K562 (cell line): ENCODE measurements at regions not wholly inside any gene's neighbourhood (a gene's known extent, or its start where the extent isn't known, plus 50 kb on each side); places are given as distances from the start of the nearest gene placed in this dataset.
A peak's percentile ranks its signal among the peaks of the same experiment; 100 is the strongest.

ENCODE experiments used
- AFF1 ChIP-seq, 2 experiments: fragments of 450-650 bp; IDR thresholded peaks; 2 replicates each; pipeline ENCODE4 v1.6.1; 2018; ENCODE audit warnings: mild to moderate bottlenecking in 2 of 2, low read depth in 1 of 2; ENCODE audit not compliant: partially characterized antibody in 2 of 2
- ASH1L ChIP-seq: fragments of 450-650 bp; IDR thresholded peaks from 2 replicates; pipeline ENCODE4 v1.6.1; 2018; ENCODE audit warnings: borderline replicate concordance, mild to moderate bottlenecking, low read depth; ENCODE audit not compliant: partially characterized antibody
- BCOR ChIP-seq: fragments of 450-650 bp; IDR thresholded peaks from 2 replicates; pipeline ENCODE4 v1.6.1; 2016
- CHAMP1 ChIP-seq: fragments of 450-650 bp; IDR thresholded peaks from 2 replicates; pipeline ENCODE4 v1.6.1; 2016; ENCODE audit warnings: mild to moderate bottlenecking
- ERF ChIP-seq: fragments of 450-650 bp; formaldehyde crosslinking; IDR thresholded peaks from 2 replicates; pipeline ENCODE4 v1.4.0; 2020; ENCODE audit warnings: mild to moderate bottlenecking, mixed read lengths
- FOXA3 ChIP-seq, 2 experiments: fragments of 450-650 bp in 1 of 2; sonication (generic) in 1 of 2; formaldehyde crosslinking; IDR thresholded peaks in 1 of 2; conservative IDR thresholded peaks in 1 of 2; 2 replicates each; pipeline versions ENCODE4 v1.4.0 to v1.8.0; 2020 to 2022; ENCODE audit warnings: mild to moderate bottlenecking in 2 of 2, missing genetic modification reagents in 1 of 2
- FOXO4 ChIP-seq: fragments of 450-650 bp; formaldehyde crosslinking; IDR thresholded peaks from 2 replicates; pipeline ENCODE4 v1.4.0; 2020; ENCODE audit warnings: mild to moderate bottlenecking, moderate library complexity
- JUN ChIP-seq, 2 experiments: sonication (generic) in 1 of 2; formaldehyde crosslinking in 1 of 2; IDR thresholded peaks; 2 replicates each; pipeline versions ENCODE4 v1.6.1 to v1.8.0; 2012 to 2022; ENCODE audit warnings: borderline replicate concordance in 2 of 2, mild to moderate bottlenecking in 2 of 2, improper control_type of control experiment in 1 of 2, low read depth in 1 of 2, low read length in 1 of 2, missing genetic modification reagents in 1 of 2
- MAFK ChIP-seq: IDR thresholded peaks from 2 replicates; pipeline ENCODE4 v1.6.1; 2011; ENCODE audit warnings: low read length, improper control_type of control experiment
- MCM2 ChIP-seq: fragments of 450-650 bp; IDR thresholded peaks from 2 replicates; pipeline ENCODE4 v1.6.1; 2017; ENCODE audit warnings: low read depth, mild to moderate bottlenecking
- NFE2 ChIP-seq: IDR thresholded peaks from 2 replicates; pipeline ENCODE4 v1.6.1; 2014; ENCODE audit warnings: antibody characterized with exemption, low read depth
- PKNOX1 ChIP-seq: fragments of 450-650 bp; IDR thresholded peaks from 2 replicates; pipeline ENCODE4 v1.6.1; 2016
- POLR2B ChIP-seq: fragments of 450-650 bp; IDR thresholded peaks from 2 replicates; pipeline ENCODE4 v1.6.1; 2018; ENCODE audit warnings: low read depth; ENCODE audit not compliant: partially characterized antibody
- SREBF2 ChIP-seq: sonication (generic); formaldehyde crosslinking; IDR thresholded peaks from 2 replicates; pipeline ENCODE4 v1.4.0; 2020; ENCODE audit warnings: mild to moderate bottlenecking, missing genetic modification reagents
- SRSF1 ChIP-seq: fragments of 200-400 bp; formaldehyde crosslinking; IDR thresholded peaks from 2 replicates; pipeline ENCODE4 v1.6.1; 2017; ENCODE audit warnings: mild to moderate bottlenecking, low read depth, low read length, moderate library complexity
- XRCC4 ChIP-seq: IDR thresholded peaks from one replicate; pipeline ENCODE4 v1.6.1; 2011; ENCODE audit not compliant: insufficient read depth, insufficient read length; ENCODE audit errors: extremely low read depth
- ZNF121 ChIP-seq: sonication (generic); formaldehyde crosslinking; conservative IDR thresholded peaks from 2 replicates; pipeline ENCODE4 v1.8.0; 2022; ENCODE audit warnings: missing genetic modification reagents
- ZNF134 ChIP-seq: fragments of 250-450 bp; sonication (Bioruptor Pico); conservative IDR thresholded peaks from 2 replicates; pipeline ENCODE4 v1.4.0; 2020
- ZNF24 ChIP-seq: fragments of 450-650 bp; IDR thresholded peaks from 2 replicates; pipeline ENCODE4 v1.6.1; 2016
- ZNF324 ChIP-seq: fragments of 250-450 bp; sonication (Bioruptor Pico); IDR thresholded peaks from 2 replicates; pipeline ENCODE4 v1.4.0; 2020; ENCODE audit warnings: mild to moderate bottlenecking
- ZNF644 ChIP-seq: fragments of 200-800 bp; sonication (Bioruptor generic); IDR thresholded peaks from 2 replicates; pipeline ENCODE4 v1.6.1; 2016; ENCODE audit warnings: low read depth, missing genetic modification characterization, missing compliant biosample characterization

GRCh38 chr2:39492095-39492590, 55.1 kb upstream of the MAP4K3 start (continued):
- TF ChIP-seq SRSF1 (no peak), AFF1 (IDR thresholded peaks at IDR 0.05; ENCODE audit: low read depth in 1 of 2, partially characterized antibody in 2 of 2) (no peak), ZNF644 (no peak), XRCC4 (no peak), MAFK (no peak), ASH1L (no peak), ZNF134 (CRISPR knock-in tag) (no peak), JUN (IDR thresholded peaks at IDR 0.05; ENCODE audit: borderline replicate concordance, low read depth, low read length) (peak; percentile 63), JUN (CRISPR knock-in tag; IDR thresholded peaks at IDR 0.05; ENCODE audit: borderline replicate concordance) (no peak; the same call in 1 of the 2 replicates), ERF (CRISPR knock-in tag) (no peak), NFE2 (no peak), PKNOX1 (peak; percentile 77), FOXO4 (CRISPR knock-in tag) (no peak), ZNF324 (no peak), SREBF2 (CRISPR knock-in tag) (no peak), ZNF121 (CRISPR knock-in tag) (no peak), FOXA3 (CRISPR knock-in tag; conservative IDR thresholded peaks at IDR 0.05 in 1 of 2, IDR thresholded peaks at IDR 0.05 in 1 of 2) (peak in 1 of 2 experiments; percentile 31; a peak in 2 of 4 replicates), CHAMP1 (no peak), MCM2 (no peak), POLR2B (no peak), ZNF24 (peak; percentile 92), BCOR (no peak)
